Activated naive CD8-positive, alpha-beta T cell treated with anti-CD3 and anti-CD28 coated beads, Interleukin-2, amount 50 U/mL, for 24 hours (primary cell): ENCODE measurements at regions not wholly inside any gene's neighbourhood (a gene's known extent, or its start where the extent isn't known, plus 50 kb on each side); places are given as distances from the start of the nearest gene placed in this dataset.

Source experiments
- ATAC-seq: fragments of 150-1000 bp; cut with Tn5 transposase; one replicate; pipeline ENCODE4 v1.10.0; 2021
- DNase-seq: peaks from one replicate; pipeline ENCODE4 v3.0.0; 2021
- H3K27ac Mint-ChIP-seq: one replicate; pipeline ENCODE4 v1.8.0; 2021; ENCODE audit warnings: mild to moderate bottlenecking, mixed read lengths
- H3K27me3 Mint-ChIP-seq: one replicate; pipeline ENCODE4 v1.8.0; 2021; ENCODE audit warnings: mixed read lengths
- H3K36me3 Mint-ChIP-seq: one replicate; pipeline ENCODE4 v1.8.0; 2021; ENCODE audit warnings: low read depth, mixed read lengths
- H3K4me1 Mint-ChIP-seq: one replicate; pipeline ENCODE4 v1.8.0; 2021; ENCODE audit warnings: mixed read lengths
- H3K4me3 Mint-ChIP-seq: one replicate; pipeline ENCODE4 v1.8.0; 2021; ENCODE audit warnings: mild to moderate bottlenecking, moderate library complexity, mixed read lengths
- H3K9me3 Mint-ChIP-seq: one replicate; pipeline ENCODE4 v1.8.0; 2021; ENCODE audit warnings: mixed read lengths

DNA sequence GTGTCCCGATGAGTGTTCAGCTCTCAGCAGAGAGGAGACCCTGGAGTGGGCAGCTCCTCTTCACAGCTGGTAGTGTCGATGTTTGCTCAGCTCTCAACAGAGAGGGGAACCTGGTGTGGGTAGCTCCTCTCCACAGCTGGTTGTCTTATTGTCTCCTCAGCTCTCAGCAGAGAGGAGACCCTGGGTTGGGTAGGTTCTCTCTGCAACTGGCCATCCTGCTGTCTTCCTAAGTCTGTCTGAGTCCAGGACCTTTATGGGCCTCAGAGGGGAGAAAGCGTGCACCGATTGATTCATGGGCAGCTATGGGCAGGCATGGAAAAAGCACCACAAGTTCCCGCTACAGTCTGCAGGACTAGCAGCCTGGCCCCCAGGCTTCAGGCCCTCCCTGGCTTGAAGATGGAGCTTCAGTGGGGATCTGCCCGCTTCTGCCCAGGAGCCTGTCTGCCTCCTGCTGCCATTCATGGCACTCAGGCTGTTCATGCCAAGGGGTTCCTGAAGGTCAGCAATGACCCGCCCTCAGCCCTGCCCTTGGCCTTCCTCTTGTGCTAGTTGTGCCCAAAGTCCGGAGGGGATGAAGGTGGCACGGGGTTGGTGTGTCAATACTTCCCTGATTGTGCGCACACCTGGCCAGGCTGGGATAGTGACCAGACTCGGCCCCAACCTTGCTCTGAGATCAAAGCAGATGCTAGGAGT, 224.2 kb downstream of the KCNC2 start:
- Mint-ChIP-seq H3K4me3 (no peak overlapping the region), H3K9me3 (no peaks in the 10 kb centered on the region), H3K27me3 (no peaks in the 10 kb centered on the region), H3K27ac (no peak overlapping the region), H3K36me3 (no peaks in the 10 kb centered on the region), H3K4me1 (no peaks in the 10 kb centered on the region)
- peak; percentile 15 for ATAC-seq
- no peak for DNase-seq

DNA sequence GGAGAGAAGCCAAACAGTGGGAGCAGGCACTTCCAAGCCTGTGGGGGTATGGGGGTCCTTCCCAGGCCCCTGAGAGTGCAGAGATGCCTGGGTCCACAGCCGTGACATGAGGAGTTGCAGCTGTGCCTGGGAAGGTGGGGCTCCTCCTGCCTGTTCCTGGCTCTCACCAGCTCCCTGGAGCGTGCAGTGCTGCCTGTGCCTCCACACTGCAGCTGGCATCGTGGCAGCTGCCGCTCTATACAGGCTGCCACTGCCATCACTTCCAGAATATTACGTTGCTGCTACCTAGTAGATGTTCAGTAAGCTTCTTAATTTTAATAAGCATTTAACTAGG, 223.7 kb downstream of the KCNC2 start:
- no peak for ATAC-seq
- Mint-ChIP-seq H3K27ac (no peak overlapping the region), H3K4me1 (no peaks in the 10 kb centered on the region), H3K36me3 (no peaks in the 10 kb centered on the region), H3K27me3 (no peaks in the 10 kb centered on the region), H3K9me3 (no peaks in the 10 kb centered on the region), H3K4me3 (no peak overlapping the region)
- DNase-seq: no peak

DNA sequence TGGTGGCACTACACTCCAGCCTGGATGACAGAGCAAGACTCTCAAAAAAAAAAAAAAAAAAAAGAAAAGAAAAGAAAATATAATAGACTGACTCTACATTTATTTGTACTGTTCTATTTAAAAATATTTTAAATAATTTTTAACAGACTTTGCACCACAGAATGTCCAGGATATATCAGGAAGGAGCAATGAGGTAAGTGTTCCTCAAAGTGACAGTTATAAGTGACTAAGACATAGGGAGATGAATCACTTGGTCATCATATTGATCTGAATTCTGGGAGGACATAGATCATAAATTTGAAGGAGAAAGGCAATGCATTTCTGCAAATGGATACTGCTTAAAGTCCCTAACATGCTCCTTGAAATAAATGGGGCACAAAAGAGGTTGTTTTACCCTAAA, 221.5 kb downstream of the KCNC2 start:
- Mint-ChIP-seq H3K4me1 (no peaks in the 10 kb centered on the region), H3K27me3 (no peaks in the 10 kb centered on the region), H3K27ac (no peak overlapping the region), H3K36me3 (no peaks in the 10 kb centered on the region), H3K4me3 (no peak overlapping the region), H3K9me3 (peaks cover 3% of the 10 kb centered on the region)
- ATAC-seq (no peak), DNase-seq (no peak)
